Liver (tissue), 8 donors: ENCODE measurements at regions not wholly inside any gene's neighbourhood (a gene's known extent, or its start where the extent isn't known, plus 50 kb on each side); places are given as distances from the start of the nearest gene placed in this dataset.

Source experiments
- DNase-seq: peaks from one replicate; pipeline ENCODE4 v3.0.0-alpha.2; 2017; ENCODE audit warnings: low spot score
- H3K27ac ChIP-seq, 2 donors: one replicate each; pipeline ENCODE4 v1.7.0; 2013; ENCODE audit warnings: inconsistent platforms in 2 of 2, low read length in 2 of 2, control low read depth in 1 of 2, low read depth in 1 of 2, mild to moderate bottlenecking in 1 of 2
- H3K27me3 ChIP-seq, 4 donors: one replicate each; pipeline versions ENCODE4 v1.6.1 to v1.7.0; 2013; ENCODE audit warnings: low read length in 3 of 4, inconsistent platforms in 1 of 4, mild to moderate bottlenecking in 1 of 4, moderate library complexity in 1 of 4; ENCODE audit not compliant: control insufficient read depth in 4 of 4, insufficient read depth in 4 of 4
- H3K36me3 ChIP-seq, 4 donors: one replicate each; pipeline versions ENCODE4 v1.6.1 to v1.7.0; 2013; ENCODE audit warnings: low read length in 3 of 4, mild to moderate bottlenecking in 3 of 4, low read depth in 1 of 4, moderate library complexity in 1 of 4; ENCODE audit not compliant: control insufficient read depth in 4 of 4, insufficient read depth in 3 of 4
- H3K4me1 ChIP-seq, 4 donors: one replicate each; pipeline versions ENCODE4 v1.6.1 to v1.7.0; 2013; ENCODE audit warnings: low read length in 3 of 4, mild to moderate bottlenecking in 3 of 4, moderate library complexity in 1 of 4; ENCODE audit not compliant: control insufficient read depth in 4 of 4, insufficient read depth in 4 of 4
- H3K4me3 ChIP-seq, 3 donors: one replicate each; pipeline versions ENCODE4 v1.6.1 to v1.7.0; 2013; ENCODE audit warnings: low read length in 3 of 3, control low read depth in 1 of 3, low read depth in 1 of 3, mild to moderate bottlenecking in 1 of 3
- H3K9ac ChIP-seq, 2 donors: one replicate each; pipeline ENCODE4 v1.7.0; 2013; ENCODE audit warnings: low read length in 2 of 2, mild to moderate bottlenecking in 2 of 2, moderate library complexity in 2 of 2, control low read depth in 1 of 2, low read depth in 1 of 2
- H3K9me3 ChIP-seq, 4 donors: one replicate each; pipeline versions ENCODE4 v1.6.1 to v1.7.0; 2013; ENCODE audit warnings: low read length in 3 of 4; ENCODE audit not compliant: control insufficient read depth in 4 of 4
- ATF3 ChIP-seq: IDR thresholded peaks from 2 replicates; pipeline ENCODE4 v1.6.1; 2016; ENCODE audit warnings: antibody characterized with exemption
- CTCF ChIP-seq: fragments of 150-350 bp; IDR thresholded peaks from 2 replicates; pipeline ENCODE4 v1.5.1; 2017; ENCODE audit warnings: improper control_type of control experiment, low read depth, low read length; ENCODE audit not compliant: missing input control
- EGR1 ChIP-seq, 2 donors: IDR thresholded peaks; 2 replicates each; pipeline ENCODE4 v1.6.1; 2016 to 2018; ENCODE audit warnings: antibody characterized with exemption in 2 of 2, low read depth in 2 of 2
- FOXA1 ChIP-seq: IDR thresholded peaks from 2 replicates; pipeline ENCODE4 v1.6.1; 2016; ENCODE audit warnings: antibody characterized with exemption
- FOXA2 ChIP-seq: IDR thresholded peaks from 2 replicates; pipeline ENCODE4 v1.6.1; 2016; ENCODE audit warnings: antibody characterized with exemption
- GABPA ChIP-seq, 2 donors: IDR thresholded peaks in 1 of 2; conservative IDR thresholded peaks in 1 of 2; 2 replicates each; pipeline ENCODE4 v1.6.1; 2016; ENCODE audit warnings: antibody characterized with exemption in 2 of 2, mild to moderate bottlenecking in 1 of 2, moderate library complexity in 1 of 2
- HNF4A ChIP-seq, 2 donors: conservative IDR thresholded peaks; 2 replicates each; pipeline ENCODE4 v1.6.1; 2016; ENCODE audit warnings: antibody characterized with exemption in 2 of 2, mild to moderate bottlenecking in 2 of 2
- HNF4G ChIP-seq: IDR thresholded peaks from 2 replicates; pipeline ENCODE4 v1.6.1; 2016; ENCODE audit warnings: antibody characterized with exemption
- JUND ChIP-seq, 2 donors: IDR thresholded peaks; 2 replicates each; pipeline ENCODE4 v1.6.1; 2016; ENCODE audit warnings: antibody characterized with exemption in 2 of 2
- MAX ChIP-seq: IDR thresholded peaks from 2 replicates; pipeline ENCODE4 v1.6.1; 2016; ENCODE audit warnings: antibody characterized with exemption
- NR2F2 ChIP-seq: IDR thresholded peaks from 2 replicates; pipeline ENCODE4 v1.6.1; 2016; ENCODE audit warnings: antibody characterized with exemption
- RAD21 ChIP-seq, 2 donors: IDR thresholded peaks; 2 replicates each; pipeline ENCODE4 v1.6.1; 2016; ENCODE audit warnings: antibody characterized with exemption in 2 of 2, mild to moderate bottlenecking in 2 of 2
- REST ChIP-seq: IDR thresholded peaks from 2 replicates; pipeline ENCODE4 v1.6.1; 2016; ENCODE audit warnings: antibody characterized with exemption, mild to moderate bottlenecking
- RXRA ChIP-seq, 2 donors: IDR thresholded peaks; 2 replicates each; pipeline ENCODE4 v1.6.1; 2017 to 2018; ENCODE audit warnings: antibody characterized with exemption in 2 of 2, mild to moderate bottlenecking in 1 of 2
- SP1 ChIP-seq: IDR thresholded peaks from 2 replicates; pipeline ENCODE4 v1.6.1; 2018; ENCODE audit warnings: antibody characterized with exemption, mild to moderate bottlenecking
- TAF1 ChIP-seq: conservative IDR thresholded peaks from 2 replicates; pipeline ENCODE4 v1.6.1; 2016; ENCODE audit warnings: antibody characterized with exemption, mild to moderate bottlenecking
- YY1 ChIP-seq: IDR thresholded peaks from 2 replicates; pipeline ENCODE4 v1.6.1; 2016; ENCODE audit warnings: antibody characterized with exemption, mild to moderate bottlenecking
- ZBTB33 ChIP-seq: IDR thresholded peaks from 2 replicates; pipeline ENCODE4 v1.6.1; 2016; ENCODE audit warnings: antibody characterized with exemption
- WGBS: extraction: QIAGEN DNeasy Blood & Tissue Kit; methylation state at CpG from one replicate; pipeline ENCODE4 v1.1.7; 2013; 5-methylcytosine and 5-hydroxymethylcytosine counted together
- donor health status: healthy.
- donor health status: healthy.
- donor health status: healthy.
- donor health status: healthy.
- donor health status: healthy.

- 59% methylated on average over 2 of the region's 2 CpGs for WGBS
- no peak for TF ChIP-seq CTCF
- no peak for TF ChIP-seq EGR1 (IDR thresholded peaks at IDR 0.05; ENCODE audit: low read depth in 2 of 2)
- no peak for TF ChIP-seq ATF3
- peak; percentile 28 for TF ChIP-seq SP1
- TF ChIP-seq FOXA2: no peak
- no peak for TF ChIP-seq NR2F2
- TF ChIP-seq RAD21 (IDR thresholded peaks at IDR 0.05): peak; percentile 32 to 72
- TF ChIP-seq JUND (IDR thresholded peaks at IDR 0.05): no peak
- no peak for TF ChIP-seq ZBTB33
- no peak for TF ChIP-seq REST
- peak; percentile 67 to 74 for TF ChIP-seq HNF4A (conservative IDR thresholded peaks at IDR 0.05)
- no peak for TF ChIP-seq HNF4G
- TF ChIP-seq FOXA1: no peak
- TF ChIP-seq TAF1: no peak
- no peak for TF ChIP-seq MAX
- TF ChIP-seq GABPA (IDR thresholded peaks at IDR 0.05 in 1 of 2, conservative IDR thresholded peaks at IDR 0.05 in 1 of 2): no peak
- peak; percentile 12 for TF ChIP-seq YY1
- peak in 1 of 2 donors; percentile 35 for TF ChIP-seq RXRA (IDR thresholded peaks at IDR 0.05)
- Histone ChIP-seq H3K27me3 (no peaks in the 10 kb centered on the region), H3K9me3 (no peaks in the 10 kb centered on the region), H3K4me1 (peaks cover 0 to 12% (median under 1%) of the 10 kb centered on the region in 4 donors), H3K9ac (no peak overlapping the region), H3K4me3 (no peak overlapping the region), H3K36me3 (no peaks in the 10 kb centered on the region), H3K27ac (no peak overlapping the region)
- no peak for DNase-seq
These were observed 216.8 kb upstream of the FAT1 start for GRCh38 chr4:186940476-186940875.
